Muscle of leg (tissue), 3 donors: ENCODE measurements at regions not wholly inside any gene's neighbourhood (a gene's known extent, or its start where the extent isn't known, plus 50 kb on each side); places are given as distances from the start of the nearest gene placed in this dataset.

ENCODE experiments used
- DNase-seq: peaks from one replicate; pipeline ENCODE4 v3.0.0; 2013
- H3K27ac ChIP-seq: one replicate; pipeline ENCODE4 v1.5.1; 2013; ENCODE audit warnings: mild to moderate bottlenecking, low read length, control low read depth
- H3K27me3 ChIP-seq: one replicate; pipeline ENCODE4 v1.6.1; 2013; ENCODE audit warnings: low read length; ENCODE audit not compliant: control insufficient read depth, insufficient read depth
- H3K36me3 ChIP-seq: one replicate; pipeline ENCODE4 v1.6.1; 2013; ENCODE audit warnings: low read length; ENCODE audit not compliant: control insufficient read depth, insufficient read depth
- H3K4me1 ChIP-seq: one replicate; pipeline ENCODE4 v1.6.1; 2013; ENCODE audit warnings: low read length; ENCODE audit not compliant: control insufficient read depth, insufficient read depth
- H3K4me3 ChIP-seq: one replicate; pipeline ENCODE4 v1.5.1; 2013; ENCODE audit warnings: low read length, control low read depth
- H3K9me3 ChIP-seq: replicated peaks from 2 replicates; pipeline ENCODE4 v1.6.1; 2013; ENCODE audit warnings: low read depth, low read length; ENCODE audit not compliant: control insufficient read depth
- WGBS: methylation state at CpG from one replicate; pipeline ENCODE4 v1.1.5; 2013; ENCODE audit warnings: missing lambda C conversion rate; ENCODE audit not compliant: insufficient coverage; 5-methylcytosine and 5-hydroxymethylcytosine counted together

GRCh38 chr10:123606006-123606405 lies 60.1 kb upstream of the GPR26 start:
- Histone ChIP-seq H3K27ac (no peak overlapping the region), H3K27me3 (peaks cover 5% of the 10 kb centered on the region), H3K9me3 (no peaks in the 10 kb centered on the region), H3K4me1 (no peaks in the 10 kb centered on the region), H3K36me3 (no peaks in the 10 kb centered on the region), H3K4me3 (no peak overlapping the region)
- WGBS = 56% methylated on average over 7 of the region's 9 CpGs
- DNase-seq = no peak

DNA sequence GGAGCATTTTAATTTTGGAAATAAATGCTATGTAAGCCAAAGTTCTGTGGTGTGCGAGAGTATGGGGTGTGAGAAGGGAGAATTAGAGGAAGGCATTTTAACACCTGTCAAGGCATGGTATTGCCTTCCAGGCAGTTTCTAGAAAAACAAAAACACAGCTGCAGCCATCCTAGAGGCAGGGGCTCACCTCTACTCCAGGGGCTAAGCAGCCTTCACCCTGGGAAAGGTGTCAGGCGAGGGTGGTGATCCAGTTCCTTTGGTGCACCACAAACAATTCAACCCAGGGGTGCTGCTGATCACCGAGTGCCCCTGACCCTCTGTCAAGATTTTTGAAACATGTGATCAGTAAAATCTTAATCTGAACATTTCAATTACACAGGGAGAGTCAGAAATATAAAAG lies 59.2 kb upstream of the GPR26 start:
- Histone ChIP-seq H3K9me3 (no peaks in the 10 kb centered on the region), H3K36me3 (no peaks in the 10 kb centered on the region), H3K4me3 (no peak overlapping the region), H3K27me3 (peaks cover 5% of the 10 kb centered on the region), H3K4me1 (no peaks in the 10 kb centered on the region), H3K27ac (no peak overlapping the region)
- DNase-seq = no peak
- WGBS = 33% methylated on average over 1 of the region's 3 CpGs

GRCh38 chr10:123607386-123607785 lies 58.8 kb upstream of the GPR26 start:
- H3K27ac ChIP-seq = no peak overlapping the region
- H3K4me3 ChIP-seq = no peak overlapping the region
- H3K4me1 ChIP-seq = no peaks in the 10 kb centered on the region
- no peaks in the 10 kb centered on the region for H3K9me3 ChIP-seq
- H3K27me3 ChIP-seq = peaks cover 5% of the 10 kb centered on the region
- H3K36me3 ChIP-seq = no peaks in the 10 kb centered on the region
- DNase-seq = no peak
- no CpG with 5 or more reads among the region's 1 CpG for WGBS

- DNase-seq = no peak
- WGBS = 44% methylated on average over 2 of the region's 3 CpGs
- no peaks in the 10 kb centered on the region for H3K9me3 ChIP-seq
- no peak overlapping the region for H3K27ac ChIP-seq
- H3K4me1 ChIP-seq = no peaks in the 10 kb centered on the region
- H3K27me3 ChIP-seq = peaks cover 5% of the 10 kb centered on the region
- H3K36me3 ChIP-seq = no peaks in the 10 kb centered on the region
- H3K4me3 ChIP-seq = no peak overlapping the region
Observed at GRCh38 chr10:123608047-123608446, 58.1 kb upstream of the GPR26 start.

- no peaks in the 10 kb centered on the region for H3K36me3 ChIP-seq
- no peak overlapping the region for H3K27ac ChIP-seq
- H3K27me3 ChIP-seq = peaks cover 5% of the 10 kb centered on the region
- WGBS = 100% methylated on average over 1 of the region's 3 CpGs
- DNase-seq = no peak
- H3K4me3 ChIP-seq = no peak overlapping the region
- no peaks in the 10 kb centered on the region for H3K9me3 ChIP-seq
- H3K4me1 ChIP-seq = no peaks in the 10 kb centered on the region
Observed at GRCh38 chr10:123611243-123611642, 54.9 kb upstream of the GPR26 start.

- no peak for DNase-seq
- H3K4me1 ChIP-seq = no peaks in the 10 kb centered on the region
- no peaks in the 10 kb centered on the region for H3K9me3 ChIP-seq
- H3K36me3 ChIP-seq = no peaks in the 10 kb centered on the region
- no CpG with 5 or more reads among the region's 3 CpGs for WGBS
- H3K4me3 ChIP-seq = no peak overlapping the region
- no peak overlapping the region for H3K27ac ChIP-seq
- H3K27me3 ChIP-seq = peaks cover 5% of the 10 kb centered on the region
Observed at GRCh38 chr10:123611876-123612275, 54.3 kb upstream of the GPR26 start.

DNA sequence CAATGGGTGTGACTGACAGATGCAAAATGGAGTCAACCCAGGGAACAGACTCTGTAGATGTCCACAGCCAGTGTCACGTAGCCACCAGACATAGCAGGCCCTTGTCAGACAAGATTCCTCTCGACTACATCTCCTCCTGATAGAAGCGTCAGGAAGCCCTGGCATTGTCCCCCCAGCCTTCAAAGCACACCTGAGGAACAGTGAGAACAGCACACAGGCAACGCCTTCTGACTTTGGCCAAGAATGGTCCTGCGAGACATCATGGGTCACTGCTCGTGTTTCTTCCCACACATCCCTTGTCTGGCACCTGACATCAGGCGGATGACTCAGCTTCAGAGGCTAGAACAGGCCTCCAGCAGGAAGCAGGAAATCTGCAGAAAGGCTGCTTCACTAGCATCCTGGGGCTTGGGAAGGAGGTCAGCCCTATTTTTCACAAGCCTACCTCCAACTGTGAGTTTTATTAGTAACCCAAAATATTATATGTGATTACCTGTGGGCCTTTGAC lies 52.8 kb upstream of the GPR26 start:
- H3K27me3 ChIP-seq = peaks cover 3% of the 10 kb centered on the region
- H3K27ac ChIP-seq = no peak overlapping the region
- H3K36me3 ChIP-seq = no peaks in the 10 kb centered on the region
- no peak for DNase-seq
- 68% methylated on average over 6 of the region's 7 CpGs for whole genome bisulfite sequencing
- H3K4me1 ChIP-seq = no peaks in the 10 kb centered on the region
- no peaks in the 10 kb centered on the region for H3K9me3 ChIP-seq
- no peak overlapping the region for H3K4me3 ChIP-seq

DNA sequence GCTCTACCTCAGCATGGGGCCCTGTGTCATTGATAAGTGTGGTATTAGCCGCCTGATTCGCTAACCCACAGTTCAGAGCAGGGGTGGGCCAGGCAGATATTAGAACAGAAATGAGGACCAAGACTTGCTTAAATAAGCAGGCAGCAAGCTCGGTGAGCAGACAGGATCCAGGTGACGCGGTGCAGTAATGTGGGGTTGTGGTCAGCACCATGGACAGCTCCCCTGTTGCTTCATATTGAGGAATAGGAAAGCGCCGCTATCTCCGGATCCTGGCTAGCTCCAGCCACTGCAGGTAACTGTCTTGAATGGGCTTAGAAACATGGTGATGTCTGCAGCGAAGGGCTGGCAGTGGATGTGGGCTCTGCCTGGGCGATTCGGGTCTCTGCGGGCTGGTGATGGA lies 51.3 kb upstream of the GPR26 start:
- 13% methylated on average over 10 of the region's 12 CpGs for WGBS
- Histone ChIP-seq H3K27ac (no peak overlapping the region), H3K4me1 (no peaks in the 10 kb centered on the region), H3K27me3 (no peaks in the 10 kb centered on the region), H3K4me3 (no peak overlapping the region), H3K9me3 (no peaks in the 10 kb centered on the region), H3K36me3 (no peaks in the 10 kb centered on the region)
- peak; percentile 77 for DNase-seq
